PFSK-1 (cell line): ENCODE measurements at regions not wholly inside any gene's neighbourhood (a gene's known extent, or its start where the extent isn't known, plus 50 kb on each side); places are given as distances from the start of the nearest gene placed in this dataset.

Source experiments
- FOXP2 ChIP-seq: optimal IDR thresholded peaks from 2 replicates; pipeline ENCODE3; 2011; ENCODE audit warnings: borderline replicate concordance, control low read depth, inconsistent platforms; ENCODE audit not compliant: insufficient read depth; ENCODE audit errors: extremely low read length, extremely low read depth
- POLR2AphosphoS5 ChIP-seq: IDR thresholded peaks from 2 replicates; pipeline ENCODE4 v1.6.1; 2012; ENCODE audit warnings: low read depth, mild to moderate bottlenecking, control low read depth, low read length, moderate library complexity
- SIN3A ChIP-seq: IDR thresholded peaks from 2 replicates; pipeline ENCODE4 v1.6.1; 2012; ENCODE audit warnings: mild to moderate bottlenecking, low read length, moderate library complexity, borderline replicate concordance; ENCODE audit not compliant: insufficient read depth
- TAF1 ChIP-seq: IDR thresholded peaks from 2 replicates; pipeline ENCODE4 v1.6.1; 2012; ENCODE audit warnings: low read length, control low read depth, borderline replicate concordance; ENCODE audit not compliant: insufficient read depth
- TF ChIP-seq, protein P1 (sequence below), 2 experiments: IDR thresholded peaks; 2 replicates each; pipeline versions ENCODE4 v1.6.1 to v1.8.0; 2011 to 2012; ENCODE audit warnings: low read depth in 2 of 2, low read length in 2 of 2, control low read depth in 1 of 2, inconsistent platforms in 1 of 2, mild to moderate bottlenecking in 1 of 2, moderate library complexity in 1 of 2; ENCODE audit not compliant: insufficient read depth in 1 of 2

DNA sequence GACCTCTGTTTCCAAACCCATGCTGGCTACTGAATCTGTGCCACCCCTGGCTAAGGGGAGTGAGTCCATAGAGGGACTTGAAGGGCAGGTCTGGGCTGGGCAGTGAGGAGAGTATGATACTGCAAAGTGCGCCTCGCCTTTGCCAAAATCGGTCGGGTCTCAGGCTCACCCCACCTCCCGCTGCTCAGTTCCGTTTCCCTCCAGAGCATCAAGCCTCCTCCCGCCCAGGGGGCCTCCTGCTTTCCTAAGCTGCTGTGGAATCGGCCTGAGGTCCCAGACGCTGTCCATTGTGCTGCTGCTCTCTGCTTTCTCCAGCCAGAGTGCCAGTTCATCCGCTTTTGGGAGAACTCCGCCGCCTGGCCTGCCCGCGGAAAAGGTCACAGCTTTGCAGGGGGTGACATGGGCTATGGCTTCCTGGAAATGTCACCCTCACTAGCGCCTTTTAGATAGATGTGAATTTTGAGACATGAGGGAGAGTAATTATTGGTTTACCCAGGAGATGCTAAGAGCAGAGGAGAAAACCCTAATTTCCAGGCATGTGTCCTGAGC, 1418.4 kb downstream of the UQCRFS1 start:
- TF ChIP-seq, protein P1, sequence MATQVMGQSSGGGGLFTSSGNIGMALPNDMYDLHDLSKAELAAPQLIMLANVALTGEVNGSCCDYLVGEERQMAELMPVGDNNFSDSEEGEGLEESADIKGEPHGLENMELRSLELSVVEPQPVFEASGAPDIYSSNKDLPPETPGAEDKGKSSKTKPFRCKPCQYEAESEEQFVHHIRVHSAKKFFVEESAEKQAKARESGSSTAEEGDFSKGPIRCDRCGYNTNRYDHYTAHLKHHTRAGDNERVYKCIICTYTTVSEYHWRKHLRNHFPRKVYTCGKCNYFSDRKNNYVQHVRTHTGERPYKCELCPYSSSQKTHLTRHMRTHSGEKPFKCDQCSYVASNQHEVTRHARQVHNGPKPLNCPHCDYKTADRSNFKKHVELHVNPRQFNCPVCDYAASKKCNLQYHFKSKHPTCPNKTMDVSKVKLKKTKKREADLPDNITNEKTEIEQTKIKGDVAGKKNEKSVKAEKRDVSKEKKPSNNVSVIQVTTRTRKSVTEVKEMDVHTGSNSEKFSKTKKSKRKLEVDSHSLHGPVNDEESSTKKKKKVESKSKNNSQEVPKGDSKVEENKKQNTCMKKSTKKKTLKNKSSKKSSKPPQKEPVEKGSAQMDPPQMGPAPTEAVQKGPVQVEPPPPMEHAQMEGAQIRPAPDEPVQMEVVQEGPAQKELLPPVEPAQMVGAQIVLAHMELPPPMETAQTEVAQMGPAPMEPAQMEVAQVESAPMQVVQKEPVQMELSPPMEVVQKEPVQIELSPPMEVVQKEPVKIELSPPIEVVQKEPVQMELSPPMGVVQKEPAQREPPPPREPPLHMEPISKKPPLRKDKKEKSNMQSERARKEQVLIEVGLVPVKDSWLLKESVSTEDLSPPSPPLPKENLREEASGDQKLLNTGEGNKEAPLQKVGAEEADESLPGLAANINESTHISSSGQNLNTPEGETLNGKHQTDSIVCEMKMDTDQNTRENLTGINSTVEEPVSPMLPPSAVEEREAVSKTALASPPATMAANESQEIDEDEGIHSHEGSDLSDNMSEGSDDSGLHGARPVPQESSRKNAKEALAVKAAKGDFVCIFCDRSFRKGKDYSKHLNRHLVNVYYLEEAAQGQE (IDR thresholded peaks at IDR 0.05; ENCODE audit: insufficient read depth in 1 of 2, low read depth in 2 of 2, low read length in 2 of 2), result peak; percentile 81 to 90
- TF ChIP-seq SIN3A, result no peak

DNA sequence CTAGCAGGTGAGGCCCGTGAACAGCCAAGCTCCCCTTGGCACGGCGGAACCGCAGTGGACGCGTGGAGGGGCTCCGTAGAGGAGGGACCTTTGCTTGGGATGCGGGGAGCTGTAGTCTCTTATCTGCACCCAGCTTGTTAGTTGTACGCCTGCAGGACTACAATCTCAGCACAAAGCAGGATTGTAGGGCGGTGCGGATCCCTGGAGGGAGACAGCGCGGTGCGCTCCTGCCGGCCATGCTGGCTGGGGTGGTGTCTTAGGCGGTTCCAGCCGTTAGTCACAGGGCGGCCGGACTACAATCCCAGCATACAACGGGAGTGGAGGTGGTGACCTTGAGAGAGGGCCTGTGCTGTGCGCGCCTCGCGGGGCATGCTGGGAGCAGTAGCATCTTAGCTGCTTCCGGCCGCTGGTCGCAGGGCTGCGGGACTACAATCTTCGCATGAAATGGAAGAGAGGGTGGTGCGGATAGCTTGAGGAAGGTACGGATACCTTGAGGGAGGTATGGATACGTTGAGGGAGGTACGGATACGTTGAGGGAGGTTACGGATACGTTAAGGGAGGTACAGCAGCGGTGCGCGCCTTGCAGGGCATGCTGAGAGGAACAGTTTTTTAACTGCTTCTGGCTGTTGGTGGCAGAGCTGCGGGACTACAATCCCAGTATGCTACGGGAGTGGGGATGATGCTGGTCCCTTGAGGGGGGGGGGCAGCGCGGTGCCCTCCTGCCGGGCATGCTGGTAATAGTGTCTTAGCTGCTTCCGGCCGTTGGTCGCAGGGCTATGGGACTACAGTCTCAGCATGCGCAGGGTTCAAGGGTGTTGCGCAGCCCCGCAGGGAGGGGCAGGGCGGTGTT, 1419.1 kb downstream of the UQCRFS1 start:
- TF ChIP-seq, protein P1 (IDR thresholded peaks at IDR 0.05; ENCODE audit: insufficient read depth in 1 of 2, low read depth in 2 of 2, low read length in 2 of 2), result 0 out of 4 replicates have a peak, but pooled peaks of 1 of the 2 experiments have one; percentile 28
- TF ChIP-seq POLR2AphosphoS5 (peak; percentile 82), FOXP2 (peak; percentile 28), SIN3A (peak; percentile 53; the same call in 1 of the 2 replicates), TAF1 (peak; percentile 62; the same call in 1 of the 2 replicates)

DNA sequence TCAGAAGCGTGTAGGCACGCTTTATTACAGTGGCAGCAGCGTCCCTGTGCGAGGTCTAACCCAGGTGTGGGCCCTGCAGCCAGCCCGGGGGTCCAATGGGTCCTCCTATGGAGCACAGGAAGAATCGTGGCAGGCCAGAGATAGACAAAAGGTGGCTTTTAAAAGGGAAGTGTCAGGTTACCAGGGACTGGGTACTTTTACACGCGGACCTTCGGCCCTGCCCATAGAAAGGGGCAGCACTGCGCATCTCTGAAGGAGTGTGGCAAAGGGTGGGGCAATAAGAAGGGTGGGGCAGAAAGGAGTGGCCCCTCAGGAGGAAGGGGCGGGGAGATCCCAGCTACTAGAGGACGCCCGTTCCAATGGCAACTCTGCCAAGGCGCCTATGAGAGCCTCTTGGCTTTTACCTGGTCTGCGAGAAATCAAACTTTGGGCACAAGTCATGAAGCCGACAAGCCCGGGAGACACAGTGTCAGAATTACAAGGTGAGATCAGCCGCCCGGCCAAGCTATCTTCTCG, 1419.8 kb downstream of the UQCRFS1 start:
- TF ChIP-seq POLR2AphosphoS5, result no peak; the same call in none of the 2 replicates
- TF ChIP-seq, protein P1 (IDR thresholded peaks at IDR 0.05; ENCODE audit: insufficient read depth in 1 of 2, low read depth in 2 of 2, low read length in 2 of 2), result no peak

DNA sequence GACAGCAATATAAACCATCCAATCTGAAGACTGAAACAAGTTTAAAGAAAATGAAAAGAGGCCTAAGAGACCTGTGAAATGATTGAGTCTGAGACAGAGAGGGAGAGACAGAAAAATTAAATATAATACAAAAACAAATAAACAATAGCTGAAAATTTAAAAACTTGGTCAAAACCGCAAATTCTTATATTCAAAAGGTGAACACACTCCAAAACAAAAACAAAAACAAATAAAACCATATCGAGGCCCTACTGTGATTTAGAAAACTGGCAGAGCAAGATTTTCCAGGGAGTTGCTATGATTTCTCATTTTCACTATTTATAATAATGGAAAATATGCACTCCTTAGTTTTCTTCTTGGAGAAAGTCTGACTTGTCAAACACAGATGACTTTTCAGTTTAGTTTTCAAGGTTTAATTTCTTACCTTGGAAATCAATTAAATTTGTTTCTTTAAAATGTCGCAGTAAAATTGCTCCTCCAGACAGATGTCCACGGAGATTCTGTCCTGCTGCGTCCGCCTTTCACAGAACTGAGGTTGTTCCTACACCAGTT, 1420.3 kb downstream of the UQCRFS1 start:
- TF ChIP-seq FOXP2 (no peak), POLR2AphosphoS5 (no peak), TAF1 (no peak), SIN3A (no peak)
- TF ChIP-seq, protein P1 (IDR thresholded peaks at IDR 0.05; ENCODE audit: insufficient read depth in 1 of 2, low read depth in 2 of 2, low read length in 2 of 2), result no peak
